LNCaP clone FGC (cell line): ENCODE measurements at regions not wholly inside any gene's neighbourhood (a gene's known extent, or its start where the extent isn't known, plus 50 kb on each side); places are given as distances from the start of the nearest gene placed in this dataset.

ENCODE experiments used
- DNase-seq: peaks from one replicate; pipeline ENCODE4 v3.0.0-alpha.2; 2011; ENCODE audit warnings: low read depth
- H3K4me3 ChIP-seq: 2 replicates; pipeline ENCODE4 v1.5.1; 2011; ENCODE audit warnings: mild to moderate bottlenecking, low read depth, low read length, control low read depth
- TF ChIP-seq, protein P1 (sequence below): IDR thresholded peaks from 2 replicates; pipeline ENCODE4 v1.5.1; 2012; ENCODE audit warnings: mild to moderate bottlenecking; ENCODE audit not compliant: control insufficient read depth, insufficient read depth; ENCODE audit errors: extremely low read depth

DNA sequence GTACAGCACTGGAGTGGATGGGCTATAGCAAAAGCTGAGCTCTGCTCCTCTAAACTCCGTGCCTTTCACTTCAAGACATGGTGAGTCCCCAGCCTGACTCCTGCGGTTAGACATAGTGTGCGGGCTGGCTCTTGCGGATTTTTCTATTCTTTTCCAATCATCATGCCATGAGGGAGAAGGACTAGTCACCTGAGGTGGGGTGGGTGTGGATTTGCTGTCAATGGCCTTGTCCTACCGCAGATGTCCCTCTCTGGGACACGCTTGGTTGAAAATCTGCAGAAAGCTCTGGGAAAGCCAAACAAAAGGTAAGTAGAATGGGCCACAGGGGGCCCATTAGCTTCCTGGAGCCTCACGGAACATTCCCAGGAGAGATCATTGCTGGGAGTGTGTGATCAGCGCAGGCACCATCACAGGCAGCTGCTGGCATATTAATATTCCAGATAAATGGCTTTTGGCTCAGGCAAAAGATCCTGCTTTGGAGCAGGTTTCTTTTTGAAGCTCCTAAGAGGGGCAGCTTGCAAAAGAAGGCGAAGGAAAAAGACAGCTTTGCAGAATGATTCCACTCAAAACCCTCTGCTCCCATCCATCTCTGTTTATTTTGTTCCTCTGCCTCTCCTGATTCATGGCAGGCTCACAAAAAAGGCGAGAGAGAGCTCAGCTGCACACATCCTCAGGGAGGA, 509.0 kb upstream of the ZMIZ1 start:
- TF ChIP-seq, protein P1, sequence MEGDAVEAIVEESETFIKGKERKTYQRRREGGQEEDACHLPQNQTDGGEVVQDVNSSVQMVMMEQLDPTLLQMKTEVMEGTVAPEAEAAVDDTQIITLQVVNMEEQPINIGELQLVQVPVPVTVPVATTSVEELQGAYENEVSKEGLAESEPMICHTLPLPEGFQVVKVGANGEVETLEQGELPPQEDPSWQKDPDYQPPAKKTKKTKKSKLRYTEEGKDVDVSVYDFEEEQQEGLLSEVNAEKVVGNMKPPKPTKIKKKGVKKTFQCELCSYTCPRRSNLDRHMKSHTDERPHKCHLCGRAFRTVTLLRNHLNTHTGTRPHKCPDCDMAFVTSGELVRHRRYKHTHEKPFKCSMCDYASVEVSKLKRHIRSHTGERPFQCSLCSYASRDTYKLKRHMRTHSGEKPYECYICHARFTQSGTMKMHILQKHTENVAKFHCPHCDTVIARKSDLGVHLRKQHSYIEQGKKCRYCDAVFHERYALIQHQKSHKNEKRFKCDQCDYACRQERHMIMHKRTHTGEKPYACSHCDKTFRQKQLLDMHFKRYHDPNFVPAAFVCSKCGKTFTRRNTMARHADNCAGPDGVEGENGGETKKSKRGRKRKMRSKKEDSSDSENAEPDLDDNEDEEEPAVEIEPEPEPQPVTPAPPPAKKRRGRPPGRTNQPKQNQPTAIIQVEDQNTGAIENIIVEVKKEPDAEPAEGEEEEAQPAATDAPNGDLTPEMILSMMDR, result no peak
- no peak overlapping the region for H3K4me3 ChIP-seq
- no peak for DNase-seq

DNA sequence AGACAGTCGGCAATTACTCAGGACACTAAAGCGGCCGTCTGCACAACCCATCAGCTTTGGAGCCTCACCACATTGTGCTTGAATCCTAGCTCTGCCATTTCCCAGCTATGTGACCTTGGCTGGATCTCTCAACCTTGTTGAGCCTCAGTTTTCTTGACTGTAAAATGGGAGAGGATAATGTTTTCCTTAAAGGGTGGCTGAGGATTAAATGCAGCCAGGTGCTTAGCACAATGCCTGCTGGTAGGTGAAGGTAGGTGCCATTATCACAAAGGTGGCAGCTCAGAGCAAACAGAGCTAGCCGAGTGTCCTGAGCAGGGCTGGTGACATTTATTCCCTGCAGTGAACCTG, 508.5 kb upstream of the ZMIZ1 start:
- TF ChIP-seq, protein P1, result no peak
- H3K4me3 ChIP-seq, result no peak overlapping the region
- no peak for DNase-seq

DNA sequence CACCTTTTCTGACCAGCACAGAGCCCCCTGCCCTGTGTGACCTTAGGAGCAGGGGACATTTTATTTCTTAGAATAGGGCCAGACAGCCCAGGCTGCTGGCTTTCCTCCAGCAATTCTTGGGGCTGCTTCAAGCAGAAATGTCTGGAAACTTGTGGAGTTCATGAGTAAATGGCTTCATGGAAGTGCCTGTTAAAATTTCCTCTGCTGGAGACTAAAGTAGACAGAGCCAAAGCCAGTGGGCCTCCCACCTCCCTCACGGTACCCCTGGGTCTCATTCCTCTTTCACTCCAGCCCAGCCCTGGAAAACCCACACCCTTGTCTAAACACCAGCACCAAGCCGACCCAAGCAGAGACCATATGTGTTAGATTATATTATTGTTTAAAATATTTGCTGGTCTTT, 505.5 kb upstream of the ZMIZ1 start:
- TF ChIP-seq, protein P1, result no peak
- H3K4me3 ChIP-seq, result no peak overlapping the region
- no peak for DNase-seq

DNA sequence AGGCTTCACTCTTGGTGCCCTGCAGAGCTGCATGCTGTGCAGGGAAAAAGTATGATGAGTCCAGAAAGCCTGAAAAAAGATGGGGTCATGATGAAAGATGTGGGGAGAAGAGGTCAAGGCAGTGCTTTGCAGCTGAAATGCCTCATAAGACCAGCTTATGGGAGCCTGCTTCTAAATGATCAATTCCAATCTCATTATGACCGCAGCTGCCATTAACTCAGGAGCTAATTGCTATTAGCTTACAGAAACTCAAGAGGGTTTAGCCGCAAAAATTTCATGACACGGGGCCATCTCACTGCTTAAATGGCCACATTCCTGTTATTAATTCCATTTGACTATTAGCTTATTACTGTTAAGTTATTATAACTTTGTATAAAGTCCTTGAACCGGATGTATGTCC, 502.9 kb upstream of the ZMIZ1 start:
- no peak for DNase-seq
- H3K4me3 ChIP-seq, result no peak overlapping the region
- TF ChIP-seq, protein P1, result no peak

DNA sequence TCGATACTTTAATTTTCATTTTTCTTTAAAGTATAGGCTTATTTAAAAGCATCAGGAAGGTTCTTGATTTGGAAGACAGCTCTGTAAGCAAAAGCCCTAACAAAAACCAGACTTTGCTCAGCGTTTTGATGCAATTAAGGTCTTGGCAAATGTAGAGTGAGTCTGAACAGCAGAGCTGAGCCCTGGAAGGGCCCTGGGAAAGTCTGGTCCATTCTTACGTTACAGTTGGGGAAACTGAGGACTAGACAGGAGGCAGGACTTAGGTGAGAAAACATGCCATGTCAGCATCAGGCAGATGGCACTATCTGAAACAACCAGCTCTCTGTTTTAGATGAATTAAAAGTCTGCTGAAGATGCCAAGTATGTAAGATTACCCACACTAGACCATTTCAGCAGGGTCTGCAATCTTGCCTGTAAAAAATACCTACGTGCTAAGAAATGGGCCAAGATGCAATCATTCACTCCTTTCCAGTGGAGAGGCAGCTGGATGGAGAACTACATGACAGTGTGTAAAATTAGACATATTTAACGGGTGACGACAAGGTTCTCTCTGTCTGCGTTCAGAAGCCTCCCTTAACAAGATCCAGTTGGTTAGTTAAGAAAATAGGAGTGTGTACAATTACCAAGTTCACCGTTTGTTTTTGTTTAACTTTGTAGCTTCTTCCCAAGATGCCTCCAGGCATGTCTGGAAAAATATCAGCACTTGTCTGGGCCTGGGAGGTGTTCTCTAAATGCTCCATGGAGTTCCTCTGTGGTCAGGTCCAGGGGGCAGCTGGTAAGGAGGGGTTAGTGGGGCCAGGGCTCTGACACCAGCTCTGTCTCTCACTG, 502.3 kb upstream of the ZMIZ1 start:
- TF ChIP-seq, protein P1, result no peak
- no peak for DNase-seq
- H3K4me3 ChIP-seq, result no peak overlapping the region

DNA sequence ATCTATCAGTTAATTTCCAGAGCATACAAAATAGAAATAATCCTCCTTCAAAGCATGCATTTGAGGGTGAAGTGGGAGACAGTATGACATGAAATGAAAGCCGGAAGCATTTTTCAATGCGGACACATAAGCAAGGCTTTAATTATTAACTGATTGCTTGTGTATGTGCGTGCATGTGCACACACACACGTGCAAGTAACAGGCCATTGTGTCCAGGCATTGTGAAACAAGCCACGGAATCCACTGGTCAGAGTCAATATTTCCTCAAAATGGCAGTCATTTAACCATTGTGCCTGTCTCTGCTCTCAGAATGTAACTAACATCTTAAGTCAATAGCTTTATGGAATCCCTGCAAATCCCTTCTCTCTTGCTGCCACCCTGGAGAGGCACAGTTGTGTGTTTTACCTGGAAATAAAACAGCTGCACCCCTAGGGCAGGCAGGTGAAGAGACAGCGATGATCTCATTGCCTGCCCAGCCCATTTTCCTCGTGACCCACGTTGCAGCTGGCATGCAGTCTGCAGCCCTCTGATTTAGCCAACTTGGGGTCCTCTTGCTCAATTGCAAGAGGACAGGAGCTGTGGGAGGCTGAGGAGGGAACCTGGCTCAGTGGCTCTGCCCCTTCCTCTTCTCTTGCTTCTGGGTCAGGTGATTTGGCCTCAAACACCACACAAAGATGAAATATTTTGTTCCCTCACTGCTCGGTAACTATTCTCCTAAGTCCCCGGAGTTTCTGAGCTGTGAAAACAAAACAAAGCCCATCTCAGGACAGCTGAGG, 500.9 kb upstream of the ZMIZ1 start:
- TF ChIP-seq, protein P1, result no peak
- H3K4me3 ChIP-seq, result no peak overlapping the region
- no peak for DNase-seq
